ENCODE measurements at regions not wholly inside any gene's neighbourhood (a gene's known extent, or its start where the extent isn't known, plus 50 kb on each side); places are given as distances from the start of the nearest gene placed in this dataset.

- no peak for TF ChIP-seq CTCF (conservative IDR thresholded peaks at IDR 0.05 in 1 of 2, IDR thresholded peaks at IDR 0.05 in 1 of 2; ENCODE audit: extremely low read depth in 1 of 2, insufficient read depth in 1 of 2, low read depth in 1 of 2, low read length in 2 of 2)
- no peak for TF ChIP-seq EZH2 (IDR thresholded peaks at IDR 0.05; ENCODE audit: borderline replicate concordance, low read length)
Observed at GRCh38 chr4:152118819-152119553, 358.2 kb upstream of the GATB start.
